PC-9 (cell line): ENCODE measurements at regions not wholly inside any gene's neighbourhood (a gene's known extent, or its start where the extent isn't known, plus 50 kb on each side); places are given as distances from the start of the nearest gene placed in this dataset.

Experiments used
- EZH2 ChIP-seq: fragments of 200-600 bp; sonication (generic); IDR thresholded peaks from 2 replicates; pipeline ENCODE4 v1.8.0; 2017; ENCODE audit warnings: antibody characterized with exemption, low read depth
- TF ChIP-seq, protein P1 (sequence below): fragments of 200-600 bp; sonication (generic); conservative IDR thresholded peaks from 2 replicates; pipeline ENCODE4 v1.6.1; 2017; ENCODE audit warnings: mixed run types, antibody characterized with exemption, mild to moderate bottlenecking, moderate library complexity

DNA sequence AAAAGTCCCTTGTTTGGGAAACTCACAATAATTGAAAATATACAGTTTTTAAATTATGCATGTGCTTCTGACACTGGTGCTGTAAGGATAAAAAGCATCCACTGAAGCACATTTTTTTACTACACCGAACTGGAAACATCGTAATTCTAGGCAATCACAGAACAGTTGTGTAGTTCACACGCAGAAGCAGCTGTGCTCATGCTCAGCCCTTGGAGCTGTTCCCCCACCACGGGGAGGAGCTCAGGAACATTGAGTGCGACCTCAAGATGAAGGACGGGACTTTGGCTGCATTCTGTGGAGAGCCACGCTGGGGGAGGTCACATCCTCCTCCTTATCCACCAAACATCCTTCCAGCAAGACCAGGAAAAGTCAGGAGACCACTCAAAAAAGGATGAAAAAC lies 466.3 kb upstream of the CDH4 start:
- TF ChIP-seq, protein P1, sequence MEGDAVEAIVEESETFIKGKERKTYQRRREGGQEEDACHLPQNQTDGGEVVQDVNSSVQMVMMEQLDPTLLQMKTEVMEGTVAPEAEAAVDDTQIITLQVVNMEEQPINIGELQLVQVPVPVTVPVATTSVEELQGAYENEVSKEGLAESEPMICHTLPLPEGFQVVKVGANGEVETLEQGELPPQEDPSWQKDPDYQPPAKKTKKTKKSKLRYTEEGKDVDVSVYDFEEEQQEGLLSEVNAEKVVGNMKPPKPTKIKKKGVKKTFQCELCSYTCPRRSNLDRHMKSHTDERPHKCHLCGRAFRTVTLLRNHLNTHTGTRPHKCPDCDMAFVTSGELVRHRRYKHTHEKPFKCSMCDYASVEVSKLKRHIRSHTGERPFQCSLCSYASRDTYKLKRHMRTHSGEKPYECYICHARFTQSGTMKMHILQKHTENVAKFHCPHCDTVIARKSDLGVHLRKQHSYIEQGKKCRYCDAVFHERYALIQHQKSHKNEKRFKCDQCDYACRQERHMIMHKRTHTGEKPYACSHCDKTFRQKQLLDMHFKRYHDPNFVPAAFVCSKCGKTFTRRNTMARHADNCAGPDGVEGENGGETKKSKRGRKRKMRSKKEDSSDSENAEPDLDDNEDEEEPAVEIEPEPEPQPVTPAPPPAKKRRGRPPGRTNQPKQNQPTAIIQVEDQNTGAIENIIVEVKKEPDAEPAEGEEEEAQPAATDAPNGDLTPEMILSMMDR = no peak
- TF ChIP-seq EZH2 = no peak
